Suppressor macrophage treated with lipopolysaccharide for 4 hours (primary cell): ENCODE measurements at regions not wholly inside any gene's neighbourhood (a gene's known extent, or its start where the extent isn't known, plus 50 kb on each side); places are given as distances from the start of the nearest gene placed in this dataset.

ENCODE experiments used
- DNase-seq: peaks from one replicate; pipeline ENCODE4 v3.0.0-alpha.2; 2020

DNA sequence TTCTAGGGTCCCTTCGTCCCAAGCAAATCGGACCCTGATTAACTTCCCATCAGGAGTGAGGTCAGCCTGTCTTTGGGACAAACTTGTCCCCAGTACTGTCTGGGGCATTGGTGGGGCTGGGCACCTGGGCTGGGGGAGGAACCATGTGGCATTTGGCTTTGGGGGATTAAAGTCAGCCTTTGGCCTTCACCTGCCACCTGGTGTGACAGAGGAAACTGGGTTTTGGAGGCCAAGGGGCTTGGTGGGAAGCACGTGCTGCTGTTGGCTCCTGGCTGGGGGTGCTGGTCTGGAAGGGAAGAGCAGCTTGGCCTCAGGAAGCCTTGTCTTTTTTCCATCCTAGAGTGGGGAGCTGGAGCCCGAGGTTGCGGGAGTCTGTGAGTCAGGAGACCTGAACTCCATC lies 78.4 kb upstream of the NECTIN1 start:
- no peak for DNase-seq

DNA sequence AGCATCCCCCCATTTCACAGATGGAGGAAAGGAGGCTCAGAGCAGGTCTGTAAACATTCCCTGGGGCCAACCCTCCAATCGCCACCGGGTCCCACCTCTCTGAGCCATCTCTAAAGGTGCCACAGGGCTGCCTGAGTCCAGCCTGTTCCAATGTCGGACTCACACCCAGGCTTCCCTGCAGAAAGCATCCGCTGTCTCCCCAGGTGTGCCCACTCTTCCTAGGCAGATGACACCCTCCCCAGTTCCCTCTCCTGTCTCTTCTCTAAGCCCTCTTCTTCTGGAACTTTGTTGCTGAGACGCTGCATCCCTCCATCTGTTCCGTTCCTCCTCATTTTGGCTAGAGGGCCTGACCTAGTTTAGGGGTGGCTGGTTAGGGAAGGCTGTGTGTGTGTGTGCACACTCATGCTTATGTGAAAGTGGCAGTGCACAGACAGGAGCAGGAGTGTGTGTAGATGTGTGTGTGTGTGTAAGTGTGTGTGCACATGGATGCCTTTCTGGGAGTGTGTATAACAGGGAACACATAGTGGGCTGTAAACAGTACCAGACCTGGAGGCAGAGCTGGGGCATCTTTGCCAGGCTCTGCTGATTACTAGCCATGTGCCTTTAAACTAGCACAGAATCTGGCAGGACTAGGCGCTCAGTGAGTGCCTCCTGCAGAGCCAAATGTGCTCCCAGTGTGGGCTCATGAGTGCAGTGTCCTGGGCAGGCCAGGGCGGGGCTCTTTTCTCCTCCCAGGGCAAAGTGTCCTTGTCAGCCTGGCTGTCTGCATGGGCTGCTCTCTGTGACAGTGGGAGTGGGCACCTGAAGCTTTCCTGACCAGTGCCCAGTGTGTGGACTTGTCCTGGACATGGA lies 77.3 kb upstream of the NECTIN1 start:
- no peak for DNase-seq

DNA sequence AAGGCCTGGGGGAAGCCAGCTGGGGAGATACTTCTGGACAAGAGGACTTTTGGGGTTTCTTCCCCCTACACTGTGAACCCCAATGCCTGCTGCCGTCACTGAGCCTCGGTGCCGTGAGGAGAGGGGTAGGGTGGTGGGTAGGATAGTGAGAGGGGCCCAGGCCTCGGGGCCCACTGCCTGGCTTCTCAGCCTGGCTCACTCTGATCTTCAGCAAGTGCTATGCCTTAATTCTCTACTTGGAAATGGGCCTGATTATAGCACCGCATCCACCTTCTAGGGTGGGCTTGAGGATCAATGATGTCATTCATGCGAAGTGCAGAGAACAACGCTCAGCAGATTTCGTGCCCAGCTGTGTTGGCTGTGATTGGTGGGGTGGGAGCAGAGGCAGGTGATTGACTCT lies 76.7 kb upstream of the NECTIN1 start:
- DNase-seq = no peak

DNA sequence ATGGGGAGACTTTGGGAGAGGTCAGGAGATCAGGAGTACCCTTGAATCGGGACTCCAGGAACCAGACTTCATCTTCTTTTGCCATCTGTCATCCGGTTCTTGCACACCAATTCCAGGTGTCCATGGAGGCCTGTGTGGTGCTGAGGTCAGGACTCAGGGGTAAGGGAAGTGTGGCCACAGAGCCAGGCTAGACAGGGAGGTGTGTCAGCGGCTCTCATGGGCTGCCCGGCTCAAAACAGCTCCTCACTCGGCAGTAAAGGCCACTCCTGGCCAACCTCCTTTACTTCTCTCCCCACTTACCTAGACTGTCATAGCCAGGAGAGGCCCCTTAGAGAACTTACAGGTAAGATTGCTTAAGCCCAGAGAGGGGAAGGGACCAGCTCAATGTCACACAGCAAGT lies 75.7 kb upstream of the NECTIN1 start:
- no peak for DNase-seq

DNA sequence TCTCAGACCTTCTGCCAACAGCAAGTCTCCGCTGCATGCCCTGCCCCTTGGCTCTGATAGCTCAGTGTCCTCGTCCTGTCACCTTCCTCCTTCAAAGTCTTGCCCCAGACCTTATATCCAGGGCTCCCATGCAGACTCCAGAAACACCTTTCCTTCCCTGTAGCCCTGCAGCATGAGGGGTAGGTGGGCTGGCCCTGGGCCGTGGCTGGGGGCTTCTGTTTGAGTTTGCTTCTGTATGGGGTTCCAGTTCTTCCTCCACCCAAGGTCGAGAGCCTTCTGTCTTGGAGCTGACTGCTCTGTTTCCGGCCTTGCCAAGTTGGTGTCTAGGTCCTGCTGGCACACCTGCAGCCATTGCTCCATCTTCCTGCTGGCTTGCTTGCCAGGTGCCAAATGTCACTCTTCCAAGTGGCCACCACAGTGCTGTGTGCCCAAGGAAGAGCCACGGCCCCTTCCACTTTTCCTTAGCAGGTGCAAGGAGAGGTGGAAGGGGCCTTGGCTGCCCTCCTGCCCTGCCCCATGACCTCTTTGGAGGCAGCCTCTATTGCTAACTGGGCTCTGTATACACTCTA lies 74.8 kb upstream of the NECTIN1 start:
- no peak for DNase-seq

DNA sequence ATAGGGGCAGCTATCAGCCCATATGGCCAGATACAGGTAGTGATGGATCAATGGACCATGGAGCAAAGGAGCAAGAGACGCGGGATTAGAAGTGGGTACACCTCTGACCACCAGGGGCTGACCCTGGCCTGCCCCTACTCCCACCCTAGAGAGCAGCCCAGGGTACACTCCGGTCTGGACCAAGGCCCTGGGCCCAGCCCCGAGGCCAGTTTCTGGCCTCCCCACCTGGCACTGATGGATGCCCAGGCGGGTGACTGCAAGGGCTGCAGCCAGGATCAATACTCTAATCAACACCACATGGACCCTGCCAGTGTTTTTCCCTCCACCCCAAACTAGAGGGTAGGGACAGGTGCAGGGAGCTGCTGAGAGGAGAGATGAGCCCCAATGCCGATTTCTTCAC lies 74.1 kb upstream of the NECTIN1 start:
- no peak for DNase-seq

DNA sequence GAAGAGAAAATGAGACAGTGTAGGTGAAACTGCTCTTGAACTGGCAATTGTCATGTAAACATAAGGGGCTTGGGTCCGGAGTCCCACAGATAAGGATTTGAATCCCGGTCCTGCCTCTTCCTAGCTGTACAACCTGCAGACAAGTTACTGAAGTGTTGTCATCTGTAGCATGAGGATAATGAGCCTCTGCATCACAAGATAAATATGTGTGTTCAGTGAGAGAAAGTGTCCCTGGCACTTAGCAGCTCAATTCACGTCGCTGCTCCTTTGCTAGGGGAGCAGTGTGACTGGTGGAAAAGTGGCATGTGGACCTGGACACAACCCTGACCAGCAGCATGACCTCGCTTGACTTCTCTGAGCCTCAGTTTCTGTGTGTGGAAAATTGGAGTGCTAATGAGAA lies 73.7 kb upstream of the NECTIN1 start:
- DNase-seq = no peak

DNA sequence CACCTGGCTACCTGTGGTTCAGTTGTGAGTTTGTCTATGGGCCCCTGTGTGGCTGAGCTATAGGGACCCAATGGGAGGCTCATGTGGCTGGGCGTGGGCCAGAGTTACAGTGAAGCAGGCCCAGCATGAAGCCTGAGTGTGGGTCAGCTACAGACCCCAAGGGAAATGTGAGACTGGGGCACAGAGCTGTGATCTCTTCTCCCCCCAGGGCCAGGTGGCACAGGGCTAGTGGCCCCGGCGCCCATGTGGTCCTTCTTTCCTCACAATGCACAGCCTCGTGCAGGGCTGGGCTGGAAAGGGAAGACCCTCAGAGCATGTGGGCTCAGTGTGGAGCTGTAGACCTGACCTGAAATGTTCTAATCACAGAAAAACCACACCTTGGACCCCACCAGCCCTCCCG lies 71.6 kb upstream of the NECTIN1 start:
- DNase-seq = no peak

DNA sequence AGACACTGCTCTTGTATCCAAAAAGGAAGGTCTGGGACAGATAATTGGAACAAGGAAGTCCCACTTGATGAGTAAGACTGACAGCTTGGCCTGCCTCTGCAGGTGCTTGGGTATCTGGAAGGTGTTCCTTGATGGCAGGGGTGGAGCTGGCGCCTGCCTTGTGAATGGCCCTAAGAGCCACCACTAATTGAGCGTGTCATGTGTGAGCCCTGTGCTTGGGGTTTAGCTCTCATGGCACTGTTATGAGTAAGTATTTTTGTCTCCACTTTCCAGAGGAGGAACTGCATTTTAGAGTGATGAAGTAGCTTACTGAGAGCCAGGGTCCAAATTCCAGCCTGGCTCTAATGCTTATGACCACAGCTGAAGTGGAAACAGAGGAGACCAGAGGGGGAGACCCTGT lies 71.2 kb upstream of the NECTIN1 start:
- no peak for DNase-seq

DNA sequence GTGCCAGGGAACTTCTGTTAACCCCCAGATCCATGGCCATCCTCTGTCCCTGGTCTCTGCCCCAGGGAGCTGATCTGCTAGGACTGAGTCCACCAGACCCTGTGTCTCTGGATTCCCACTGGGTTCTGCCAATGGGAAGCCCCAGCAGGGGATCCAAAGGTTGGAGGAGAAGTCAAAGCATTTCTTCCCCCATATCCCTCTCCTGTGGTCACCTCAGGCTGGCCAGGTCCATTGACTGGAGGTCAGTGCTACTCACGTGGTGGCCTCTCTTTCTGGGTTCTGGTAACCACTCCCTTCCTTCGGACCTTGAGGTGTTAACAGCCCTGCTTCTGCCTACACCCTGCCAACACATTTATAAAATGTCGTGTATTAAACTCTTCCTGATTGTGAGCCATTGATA lies 69.7 kb upstream of the NECTIN1 start:
- no peak for DNase-seq

DNA sequence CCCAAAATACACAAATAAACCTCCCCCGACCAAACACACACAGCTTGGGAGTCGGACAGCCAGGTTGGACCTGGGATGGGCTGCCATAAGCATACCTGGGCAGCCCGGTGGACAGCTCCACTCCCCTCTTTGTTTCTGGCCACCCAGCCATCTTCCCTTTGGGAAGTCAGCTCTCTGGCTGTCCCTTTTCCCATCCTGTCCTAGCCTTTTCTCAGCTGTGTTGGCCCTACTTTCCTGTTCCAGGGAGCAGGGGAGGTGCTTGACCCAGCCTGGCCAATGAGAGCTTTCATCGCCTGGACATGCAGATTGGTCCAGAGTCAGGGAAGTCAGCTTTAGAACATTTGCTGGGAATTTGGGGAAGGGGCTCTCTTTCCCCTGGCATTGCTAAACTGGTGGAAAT lies 68.7 kb upstream of the NECTIN1 start:
- DNase-seq = no peak

DNA sequence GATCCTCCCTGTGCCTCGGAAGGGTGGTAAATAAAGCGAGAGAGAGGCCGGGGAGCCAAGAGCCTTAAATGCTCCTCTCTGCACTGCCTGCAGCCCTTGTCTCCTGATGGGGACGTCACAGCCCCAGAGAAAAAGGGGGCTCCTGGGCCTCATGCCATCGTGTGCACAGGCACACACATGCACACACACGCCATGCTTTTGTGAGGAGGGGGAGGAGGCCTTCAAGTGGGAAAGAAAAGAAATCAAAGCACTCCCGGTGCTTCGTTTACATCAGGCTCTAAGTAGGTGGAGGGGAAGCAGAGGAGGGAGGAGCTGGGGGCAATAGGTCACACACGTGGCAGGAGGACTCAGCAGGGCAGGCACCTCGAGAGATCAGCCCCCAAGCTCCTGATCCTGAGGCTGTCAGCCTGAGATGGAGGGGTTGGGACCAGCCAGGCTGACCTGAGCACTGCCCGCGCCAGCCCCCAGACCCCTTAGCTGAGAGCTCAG lies 68.2 kb upstream of the NECTIN1 start:
- no peak for DNase-seq

DNA sequence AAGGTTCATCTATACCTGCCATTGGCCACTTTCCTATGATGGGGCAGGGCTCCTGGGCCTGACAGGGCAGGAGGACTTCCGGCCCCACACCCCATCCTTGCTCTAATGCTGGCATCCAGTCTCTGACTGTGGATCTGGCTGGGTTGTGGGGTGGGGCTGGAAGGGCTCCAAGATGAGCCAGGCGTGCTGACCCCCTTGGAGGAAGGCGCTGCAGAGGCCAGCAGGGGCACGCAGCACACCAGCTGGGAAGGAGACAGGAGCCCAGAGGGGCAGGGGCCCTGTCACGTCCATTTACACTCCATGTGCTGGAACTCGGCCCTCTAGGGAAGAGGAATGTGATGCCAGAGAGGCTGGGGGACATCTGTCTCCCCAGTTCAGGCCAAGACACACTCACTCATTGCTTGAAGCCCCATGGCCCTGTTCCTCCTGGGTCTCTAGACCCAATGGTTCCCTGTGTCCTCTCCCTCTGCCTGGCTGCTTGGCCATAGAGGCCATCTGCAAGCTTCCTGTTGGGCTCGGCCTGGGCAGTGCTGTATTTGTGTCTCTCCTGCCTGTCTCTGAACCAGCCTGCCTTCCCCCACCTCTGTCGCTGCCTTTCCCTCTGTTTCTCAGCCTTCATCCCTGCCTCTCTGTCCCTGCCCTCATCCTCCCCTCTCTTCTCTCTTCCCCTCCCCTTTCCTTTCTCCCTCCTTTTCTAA lies 67.5 kb upstream of the NECTIN1 start:
- no peak for DNase-seq

DNA sequence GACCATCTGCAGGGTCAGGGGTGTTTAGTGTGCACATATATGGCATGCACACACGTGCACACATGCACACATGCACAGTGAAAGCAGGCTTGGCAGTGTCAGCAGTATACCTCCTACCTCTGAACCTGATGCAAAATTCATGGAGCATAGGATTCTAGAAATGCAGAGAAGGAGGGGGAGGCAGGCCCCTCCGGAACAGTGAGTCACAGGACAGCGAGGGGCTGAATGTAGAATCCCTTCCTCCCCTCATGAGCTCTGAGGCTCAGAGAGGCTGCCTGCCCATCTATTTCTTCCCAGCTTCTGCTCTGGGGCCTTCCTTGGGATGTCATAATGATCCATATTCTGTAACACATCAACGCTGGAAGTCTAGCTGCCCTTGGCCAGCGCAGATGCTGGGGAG lies 66.7 kb upstream of the NECTIN1 start:
- no peak for DNase-seq

DNA sequence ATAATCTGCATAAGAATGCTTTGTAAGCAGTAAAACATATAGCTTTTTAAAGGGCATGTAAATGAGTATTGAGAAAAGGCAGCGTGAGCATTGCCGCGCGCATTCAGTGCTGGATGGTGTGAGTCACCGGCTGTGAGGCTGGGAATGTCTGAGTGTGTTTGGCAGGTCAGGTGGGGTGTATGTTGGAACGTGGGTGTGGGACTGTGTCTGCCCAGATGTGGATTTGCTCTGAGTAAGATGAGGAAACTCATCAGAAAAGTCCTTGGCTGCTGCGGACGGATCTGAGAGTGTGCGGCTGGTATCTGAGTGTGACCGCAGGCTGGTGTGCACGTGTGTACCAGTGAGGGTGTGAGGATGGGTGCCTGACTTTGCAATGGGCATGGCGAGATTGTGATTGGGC lies 66.2 kb upstream of the NECTIN1 start:
- DNase-seq = no peak

DNA sequence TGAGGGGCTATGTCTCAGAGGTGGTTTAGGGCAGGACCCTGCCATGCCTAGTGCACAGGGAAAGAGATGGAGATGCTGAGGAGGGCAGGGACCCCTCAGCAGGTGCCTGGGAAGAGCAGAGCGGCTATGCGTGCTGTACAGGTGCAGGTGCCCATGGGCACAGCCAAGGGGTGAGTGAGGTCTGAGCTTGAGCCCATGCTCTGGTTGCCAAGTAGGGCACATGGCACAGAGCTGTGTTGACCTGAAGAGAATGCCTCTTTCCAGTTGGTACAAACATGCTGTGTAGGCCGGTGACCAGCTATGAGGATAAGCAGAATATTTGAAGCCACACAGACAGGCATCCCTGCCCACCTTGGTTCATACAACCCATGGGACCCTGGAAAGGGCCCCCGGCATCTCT lies 65.8 kb upstream of the NECTIN1 start:
- no peak for DNase-seq

DNA sequence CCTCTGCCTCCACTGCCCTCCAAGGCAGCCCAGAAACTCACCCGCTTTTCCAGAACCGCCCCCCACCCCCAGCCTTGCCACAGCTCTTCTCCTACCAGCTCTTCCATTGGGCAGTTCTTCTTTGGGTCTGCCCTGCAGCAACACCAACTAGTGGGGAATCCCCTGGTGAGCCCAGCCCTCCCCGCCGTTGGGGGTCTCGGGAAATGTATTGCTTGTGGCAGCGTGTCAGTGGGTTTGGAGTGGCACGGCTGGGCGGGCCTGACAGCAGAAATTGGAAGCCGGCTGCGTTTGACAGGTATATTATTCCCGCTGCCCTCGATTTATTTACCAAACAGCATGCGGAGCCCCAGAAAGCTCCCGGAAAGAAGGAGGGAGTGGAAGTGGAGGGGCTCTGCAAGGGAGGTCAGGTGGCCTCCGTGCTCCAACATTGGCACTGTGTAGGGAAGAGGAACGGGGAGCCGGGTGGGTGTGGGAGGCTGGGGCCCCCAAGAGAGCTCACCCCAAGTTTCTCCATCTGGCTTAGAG lies 65.2 kb upstream of the NECTIN1 start:
- DNase-seq = no peak

DNA sequence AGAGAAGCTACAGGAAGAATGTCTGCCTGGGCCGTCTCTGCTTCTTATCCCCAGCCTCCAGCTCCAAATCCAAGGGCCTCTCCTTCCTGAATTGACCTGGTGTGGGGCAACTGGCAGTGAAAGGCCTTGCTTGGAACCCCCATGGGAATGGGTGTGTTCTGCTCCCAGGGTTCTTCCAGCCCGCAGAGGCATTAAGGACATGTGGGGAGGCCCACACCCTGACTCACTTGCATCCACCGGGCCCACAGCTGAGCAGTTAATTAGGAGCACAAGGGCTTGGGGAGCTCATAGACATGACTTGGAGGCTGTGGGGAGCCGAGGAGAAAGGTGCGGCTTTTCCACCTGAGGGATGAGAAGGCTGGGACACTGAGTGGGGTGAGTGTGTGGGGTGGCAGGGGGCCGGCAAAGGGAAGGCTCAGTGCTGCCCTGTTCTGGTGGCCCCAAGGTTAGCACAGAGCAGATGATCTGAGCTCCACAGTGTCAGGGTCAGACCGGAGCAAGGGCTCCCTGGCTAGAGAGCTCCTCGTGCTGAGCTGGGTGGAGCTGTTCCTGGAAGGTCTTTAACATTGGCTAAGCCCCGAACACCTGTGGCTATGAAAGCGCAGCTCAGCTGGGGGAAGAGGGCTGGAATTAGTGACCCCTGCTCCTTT lies 64.5 kb upstream of the NECTIN1 start:
- no peak for DNase-seq

DNA sequence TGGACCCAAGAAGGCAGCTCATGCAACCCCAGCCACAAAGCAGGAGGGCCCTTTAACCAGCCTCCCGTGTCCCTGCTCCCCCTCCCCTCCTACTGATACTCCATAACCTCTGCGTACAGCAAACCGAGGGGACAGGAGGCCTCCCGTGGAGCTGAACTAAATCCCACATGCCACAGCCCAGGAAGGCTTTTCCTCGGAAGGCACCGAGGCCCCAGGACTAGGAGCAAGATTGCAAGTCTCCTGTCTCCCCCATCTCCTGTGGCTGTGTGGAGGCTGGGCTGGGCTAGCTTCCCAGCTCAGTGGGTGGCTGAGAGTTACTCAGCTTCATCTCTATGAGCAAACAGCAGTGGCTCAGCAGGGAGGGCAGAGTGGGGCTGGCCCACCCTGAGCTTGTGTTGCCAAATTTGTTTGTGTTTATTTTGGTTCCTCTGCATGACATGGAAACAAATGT lies 62.7 kb upstream of the NECTIN1 start:
- no peak for DNase-seq

DNA sequence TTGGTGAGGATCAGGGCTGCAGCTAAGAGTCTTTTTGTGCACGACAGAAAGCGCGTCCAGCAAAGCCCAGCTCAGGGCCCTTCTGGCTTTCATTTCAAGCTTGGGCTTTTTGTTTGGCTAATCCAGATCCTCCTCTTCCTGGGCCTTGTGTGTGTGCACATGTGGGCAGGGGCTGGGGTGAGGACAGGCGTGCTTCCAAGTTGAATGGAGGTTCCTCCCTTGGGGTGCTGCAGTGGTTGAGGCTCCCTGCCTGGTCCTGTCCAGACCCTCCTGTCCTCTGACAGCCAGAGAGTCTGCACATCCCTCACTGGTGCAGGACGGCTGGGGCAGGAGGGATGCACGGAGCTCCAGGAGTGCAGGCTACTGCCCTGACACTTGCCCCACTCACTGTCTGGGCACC lies 62.0 kb upstream of the NECTIN1 start:
- DNase-seq = no peak

DNA sequence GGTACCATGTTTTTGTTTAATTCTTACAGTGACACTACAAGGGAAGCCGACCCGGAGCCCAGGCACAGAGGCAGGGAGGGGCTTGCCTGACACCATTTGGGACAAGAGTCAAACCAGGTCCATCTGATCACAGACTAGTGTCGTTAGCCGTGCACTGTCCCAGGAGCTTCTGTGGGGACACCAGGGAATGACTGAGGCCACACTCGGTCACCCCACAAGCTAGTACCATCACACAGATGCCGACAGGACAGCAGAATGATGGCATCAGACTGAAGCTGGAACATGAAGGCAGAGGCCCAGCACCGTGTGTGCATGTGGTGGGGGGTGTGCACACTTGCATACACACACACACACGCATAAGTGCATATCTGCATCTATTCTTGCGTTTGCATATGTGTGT lies 61.5 kb upstream of the NECTIN1 start:
- no peak for DNase-seq

DNA sequence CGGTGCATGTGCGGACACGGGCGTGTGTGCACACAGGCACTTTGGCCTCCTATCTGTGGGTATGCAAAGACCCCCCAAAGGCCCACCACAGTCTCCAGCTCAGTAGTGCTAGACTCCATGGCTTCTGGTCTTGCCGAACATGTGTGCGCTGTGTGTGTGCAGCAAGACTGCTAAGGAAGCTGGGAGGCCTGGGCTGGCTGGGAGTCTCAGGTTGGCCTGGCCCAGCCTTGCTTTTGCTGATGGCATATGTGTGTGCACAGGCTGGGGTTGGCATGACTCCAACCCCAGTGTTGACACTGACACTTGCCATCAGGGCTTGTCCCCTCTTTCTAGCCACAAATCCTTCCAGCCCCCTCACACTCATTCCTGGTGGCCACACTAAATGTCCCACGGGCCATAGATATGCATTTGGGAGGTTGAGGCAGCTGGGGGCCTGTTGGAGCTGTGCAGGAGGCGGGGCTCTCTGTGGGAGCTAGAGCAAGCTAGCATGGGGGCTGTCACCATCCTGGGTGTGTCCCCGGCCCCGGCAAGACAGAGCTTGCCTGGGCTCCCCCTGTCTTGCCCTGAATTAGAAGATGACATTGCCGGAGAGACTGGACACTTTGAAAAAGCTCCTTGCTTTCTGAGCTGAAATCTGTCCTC lies 60.9 kb upstream of the NECTIN1 start:
- DNase-seq = no peak
